OCI-LY1 (cell line): ENCODE measurements at regions not wholly inside any gene's neighbourhood (a gene's known extent, or its start where the extent isn't known, plus 50 kb on each side); places are given as distances from the start of the nearest gene placed in this dataset.

ENCODE experiments used
- H2AFZ ChIP-seq: fragments of 200-600 bp; sonication (generic), shearing (Covaris generic); 2 replicates; pipeline ENCODE4 v1.6.0; 2014; ENCODE audit warnings: antibody characterized with exemption, mild to moderate bottlenecking, low read length
- H3F3A ChIP-seq: fragments of 200-600 bp; sonication (generic), shearing (Covaris generic); 2 replicates; pipeline ENCODE4 v1.6.0; 2014; ENCODE audit warnings: mild to moderate bottlenecking, antibody characterized with exemption, low read length, moderate library complexity; ENCODE audit not compliant: insufficient read depth
- H3K27ac ChIP-seq: fragments of 200-600 bp; sonication (generic); 2 replicates; pipeline ENCODE4 v1.5.1; 2014; ENCODE audit warnings: low read length, mixed run types, mild to moderate bottlenecking, low read depth; ENCODE audit not compliant: poor library complexity, severe bottlenecking
- H3K27me3 ChIP-seq: fragments of 200-600 bp; sonication (generic); 2 replicates; pipeline ENCODE4 v1.6.0; 2014; ENCODE audit warnings: antibody characterized with exemption, mild to moderate bottlenecking, low read length, moderate library complexity; ENCODE audit not compliant: insufficient read depth
- H3K36me3 ChIP-seq: fragments of 200-600 bp; sonication (generic); 2 replicates; pipeline ENCODE4 v1.6.1; 2014; ENCODE audit warnings: mild to moderate bottlenecking, antibody characterized with exemption, low read length, moderate library complexity, mixed read lengths; ENCODE audit not compliant: insufficient read depth
- H3K4me1 ChIP-seq: fragments of 200-600 bp; sonication (generic); 2 replicates; pipeline ENCODE4 v1.5.1; 2014; ENCODE audit warnings: mild to moderate bottlenecking, low read length, moderate library complexity; ENCODE audit not compliant: insufficient read depth, severe bottlenecking
- H3K4me2 ChIP-seq: fragments of 200-600 bp; sonication (generic), shearing (Covaris generic); 2 replicates; pipeline ENCODE4 v1.6.1; 2014; ENCODE audit warnings: low read length
- H3K4me3 ChIP-seq: fragments of 200-600 bp; sonication (generic); 2 replicates; pipeline ENCODE4 v1.5.1; 2014; ENCODE audit warnings: low read length, low read depth, mild to moderate bottlenecking, mixed read lengths; ENCODE audit not compliant: poor library complexity, severe bottlenecking
- H3K79me2 ChIP-seq: fragments of 200-600 bp; shearing (Covaris generic); 2 replicates; pipeline ENCODE4 v1.6.1; 2016; ENCODE audit warnings: mixed run types, low read length, mixed read lengths; ENCODE audit not compliant: insufficient read depth
- H3K9ac ChIP-seq: fragments of 200-600 bp; sonication (generic), shearing (Covaris generic); 2 replicates; pipeline ENCODE4 v1.6.1; 2014; ENCODE audit warnings: mild to moderate bottlenecking, low read length, mixed read lengths
- H3K9me2 ChIP-seq: fragments of 200-600 bp; sonication (generic), shearing (Covaris generic); 2 replicates; pipeline ENCODE4 v1.6.1; 2014; ENCODE audit warnings: low read depth, mild to moderate bottlenecking, low read length, mixed read lengths
- H3K9me3 ChIP-seq: fragments of 200-600 bp; shearing (Covaris generic); 2 replicates; pipeline ENCODE4 v1.6.1; 2014; ENCODE audit warnings: low read length, mixed read lengths
- H4K20me1 ChIP-seq: fragments of 200-600 bp; sonication (generic), shearing (Covaris generic); 2 replicates; pipeline ENCODE4 v1.6.0; 2016; ENCODE audit warnings: mild to moderate bottlenecking, low read length; ENCODE audit not compliant: insufficient read depth
- EZH2 ChIP-seq: fragments of 200-600 bp; sonication (generic), shearing (Covaris generic); IDR thresholded peaks from 2 replicates; pipeline ENCODE4 v1.8.0; 2017; ENCODE audit warnings: borderline replicate concordance, mixed run types, mild to moderate bottlenecking, antibody characterized with exemption, low read length, moderate library complexity, mixed read lengths
- TF ChIP-seq, protein P1 (sequence below): fragments of 200-600 bp; sonication (generic), shearing (Covaris generic); IDR thresholded peaks from 2 replicates; pipeline ENCODE4 v1.5.1; 2017; ENCODE audit warnings: mild to moderate bottlenecking, antibody characterized with exemption, low read length, moderate library complexity, mixed read lengths

DNA sequence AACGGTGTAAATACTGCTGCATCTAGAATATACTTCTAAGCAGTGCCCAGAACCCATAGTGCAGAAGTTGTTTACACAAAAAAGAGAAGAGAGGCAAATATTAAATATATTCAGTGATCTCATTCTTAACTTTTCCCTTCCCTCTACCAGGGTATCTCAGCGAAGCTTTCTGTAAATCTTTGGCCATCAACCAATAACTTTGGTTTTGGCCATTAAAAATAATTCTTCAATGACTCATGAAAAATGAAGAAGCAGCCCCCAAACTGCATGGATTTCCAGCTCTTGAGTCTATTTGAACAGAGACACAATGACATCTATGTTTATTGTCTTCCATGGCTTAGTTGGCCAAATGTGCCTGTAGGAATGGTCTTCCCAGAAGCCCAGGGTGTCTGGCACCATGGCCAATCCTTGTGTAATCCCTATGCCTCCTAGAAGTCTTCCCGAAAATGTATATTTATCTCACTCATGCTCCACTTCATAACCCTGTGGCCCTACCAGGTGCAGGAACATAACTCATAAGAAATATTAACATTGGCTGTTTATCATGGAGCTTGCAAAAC, 646.6 kb downstream of the TOX3 start:
- Histone ChIP-seq H3K27me3 (no peaks in the 10 kb centered on the region), H3K9ac (no peak overlapping the region)

DNA sequence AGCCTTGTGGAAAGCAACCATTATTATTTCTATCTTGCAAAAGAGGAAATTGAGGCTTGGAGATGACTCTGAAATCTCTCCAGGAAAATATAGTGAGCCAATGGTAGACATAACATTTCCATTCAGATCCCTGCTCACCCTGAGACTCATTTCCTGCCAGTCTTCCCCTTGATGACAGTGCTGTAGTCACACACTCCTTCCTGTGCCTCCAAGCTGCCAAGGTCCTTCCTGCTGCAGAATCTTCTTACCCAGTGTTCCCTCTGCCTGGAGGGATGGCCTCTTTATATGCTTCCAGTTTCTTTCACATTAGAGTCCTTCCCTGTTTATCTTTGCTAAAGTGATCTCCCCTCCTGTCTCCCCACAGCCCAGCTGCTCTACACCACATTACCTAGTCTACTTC, 648.1 kb downstream of the TOX3 start:
- no peaks in the 10 kb centered on the region for H3K4me1 ChIP-seq
- H3K9me3 ChIP-seq = no peaks in the 10 kb centered on the region
- no peaks in the 10 kb centered on the region for H3F3A ChIP-seq
- H3K36me3 ChIP-seq = no peaks in the 10 kb centered on the region
- H2AFZ ChIP-seq = no peak overlapping the region
- H3K27ac ChIP-seq = no peak overlapping the region
- no peaks in the 10 kb centered on the region for H3K9me2 ChIP-seq
- no peak overlapping the region for H3K4me2 ChIP-seq
- no peak overlapping the region for H3K4me3 ChIP-seq
- no peaks in the 10 kb centered on the region for H3K79me2 ChIP-seq
- no peak overlapping the region for H3K9ac ChIP-seq
- TF ChIP-seq, protein P1, sequence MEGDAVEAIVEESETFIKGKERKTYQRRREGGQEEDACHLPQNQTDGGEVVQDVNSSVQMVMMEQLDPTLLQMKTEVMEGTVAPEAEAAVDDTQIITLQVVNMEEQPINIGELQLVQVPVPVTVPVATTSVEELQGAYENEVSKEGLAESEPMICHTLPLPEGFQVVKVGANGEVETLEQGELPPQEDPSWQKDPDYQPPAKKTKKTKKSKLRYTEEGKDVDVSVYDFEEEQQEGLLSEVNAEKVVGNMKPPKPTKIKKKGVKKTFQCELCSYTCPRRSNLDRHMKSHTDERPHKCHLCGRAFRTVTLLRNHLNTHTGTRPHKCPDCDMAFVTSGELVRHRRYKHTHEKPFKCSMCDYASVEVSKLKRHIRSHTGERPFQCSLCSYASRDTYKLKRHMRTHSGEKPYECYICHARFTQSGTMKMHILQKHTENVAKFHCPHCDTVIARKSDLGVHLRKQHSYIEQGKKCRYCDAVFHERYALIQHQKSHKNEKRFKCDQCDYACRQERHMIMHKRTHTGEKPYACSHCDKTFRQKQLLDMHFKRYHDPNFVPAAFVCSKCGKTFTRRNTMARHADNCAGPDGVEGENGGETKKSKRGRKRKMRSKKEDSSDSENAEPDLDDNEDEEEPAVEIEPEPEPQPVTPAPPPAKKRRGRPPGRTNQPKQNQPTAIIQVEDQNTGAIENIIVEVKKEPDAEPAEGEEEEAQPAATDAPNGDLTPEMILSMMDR = no peak
- TF ChIP-seq EZH2 = no peak
- no peaks in the 10 kb centered on the region for H3K27me3 ChIP-seq
- no peaks in the 10 kb centered on the region for H4K20me1 ChIP-seq

More for the DNA sequence above, 646.6 kb downstream of the TOX3 start:
- no peaks in the 10 kb centered on the region for H3K9me3 ChIP-seq
- H3K36me3 ChIP-seq = no peaks in the 10 kb centered on the region
- no peak overlapping the region for H3K4me2 ChIP-seq
- no peaks in the 10 kb centered on the region for H3K4me1 ChIP-seq
- H3F3A ChIP-seq = no peaks in the 10 kb centered on the region
- TF ChIP-seq EZH2 = no peak
- TF ChIP-seq, protein P1 = no peak
- no peak overlapping the region for H3K4me3 ChIP-seq
- no peak overlapping the region for H2AFZ ChIP-seq
- no peaks in the 10 kb centered on the region for H3K9me2 ChIP-seq
- H4K20me1 ChIP-seq = no peaks in the 10 kb centered on the region
- no peaks in the 10 kb centered on the region for H3K79me2 ChIP-seq
- no peak overlapping the region for H3K27ac ChIP-seq

DNA sequence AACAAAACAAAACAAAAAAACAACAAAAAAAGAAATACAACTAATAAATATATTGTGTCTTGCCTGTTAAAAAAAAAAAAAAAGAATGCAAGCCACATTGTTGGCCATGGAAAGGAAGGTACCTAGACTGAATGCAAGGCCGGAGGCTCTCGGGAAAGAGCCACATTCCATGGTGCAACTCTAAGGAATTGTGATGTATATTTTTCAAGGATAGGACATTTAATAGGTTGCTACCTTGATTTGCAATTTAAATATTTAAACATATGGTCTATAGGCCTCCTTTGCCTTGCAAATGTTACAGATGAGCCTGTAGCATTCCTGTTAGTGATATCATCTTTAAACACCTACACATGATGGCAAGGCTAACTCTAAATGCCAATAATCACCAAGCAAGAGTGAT, 650.9 kb downstream of the TOX3 start:
- H3K9ac ChIP-seq = no peak overlapping the region
- no peaks in the 10 kb centered on the region for H3K36me3 ChIP-seq
- no peaks in the 10 kb centered on the region for H3F3A ChIP-seq
- H3K27me3 ChIP-seq = no peaks in the 10 kb centered on the region
- H3K27ac ChIP-seq = no peak overlapping the region
- no peak overlapping the region for H2AFZ ChIP-seq
- no peaks in the 10 kb centered on the region for H4K20me1 ChIP-seq
- no peak overlapping the region for H3K4me2 ChIP-seq
- no peak for TF ChIP-seq EZH2
- TF ChIP-seq, protein P1 = no peak
- no peaks in the 10 kb centered on the region for H3K4me1 ChIP-seq
- H3K9me2 ChIP-seq = no peaks in the 10 kb centered on the region
- H3K79me2 ChIP-seq = no peaks in the 10 kb centered on the region
- H3K4me3 ChIP-seq = no peak overlapping the region
- H3K9me3 ChIP-seq = no peaks in the 10 kb centered on the region
